HUES64 (cell line): ENCODE measurements at regions not wholly inside any gene's neighbourhood (a gene's known extent, or its start where the extent isn't known, plus 50 kb on each side); places are given as distances from the start of the nearest gene placed in this dataset.
"Not testable (repeated sequence)": the region's sequence is repeated elsewhere in the genome, so short reads cannot be mapped to it uniquely, and the experiment has no call there.

Source experiments
- H3K27ac ChIP-seq: 2 replicates; pipeline ENCODE4 v1.7.0; 2013; ENCODE audit warnings: low read depth, low read length, inconsistent platforms
- H3K27me3 ChIP-seq: 2 replicates; pipeline ENCODE4 v1.6.1; 2013; ENCODE audit warnings: mild to moderate bottlenecking, low read length; ENCODE audit not compliant: insufficient read depth
- H3K36me3 ChIP-seq: 2 replicates; pipeline ENCODE4 v1.6.1; 2013; ENCODE audit warnings: mild to moderate bottlenecking, low read length; ENCODE audit not compliant: insufficient read depth
- H3K4me1 ChIP-seq: 2 replicates; pipeline ENCODE4 v1.6.1; 2013; ENCODE audit warnings: mild to moderate bottlenecking, low read length, moderate library complexity; ENCODE audit not compliant: insufficient read depth
- H3K4me3 ChIP-seq: 2 replicates; pipeline ENCODE4 v1.5.1; 2013; ENCODE audit warnings: mild to moderate bottlenecking, low read length, moderate library complexity
- H3K9ac ChIP-seq: 2 replicates; pipeline ENCODE4 v1.6.1; 2013; ENCODE audit warnings: mild to moderate bottlenecking, low read depth, low read length
- H3K9me3 ChIP-seq: 2 replicates; pipeline ENCODE4 v1.6.1; 2013; ENCODE audit warnings: low read depth, low read length; ENCODE audit not compliant: insufficient read depth
- WGBS: fragments of 150-250, 120-280 bp; methylation state at CpG from one replicate; pipeline ENCODE4 v1.1.7; 2013; ENCODE audit warnings: missing lambda C conversion rate; 5-methylcytosine and 5-hydroxymethylcytosine counted together

DNA sequence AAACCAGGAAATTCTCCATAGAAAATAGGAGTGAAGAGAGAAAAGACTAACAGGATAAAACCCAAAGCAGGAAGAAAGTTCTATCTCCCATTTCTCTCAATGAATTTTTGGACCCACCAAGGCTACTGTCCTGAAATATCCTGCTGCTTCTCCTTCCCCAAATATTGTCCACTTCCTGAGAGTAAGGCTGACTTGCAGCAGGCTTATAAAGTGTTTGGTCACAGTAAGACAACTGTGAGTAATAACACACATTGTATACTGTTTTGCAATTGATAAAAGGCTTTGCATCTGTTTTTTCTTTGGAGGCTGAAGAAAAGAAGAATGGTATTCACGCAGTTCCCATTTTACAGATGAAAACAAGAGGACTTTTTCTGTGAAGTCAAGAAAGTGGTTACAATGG lies 52.8 kb downstream of the FOXD4L6 start:
- not testable (repeated sequence) for H3K27ac ChIP-seq, H3K9me3 ChIP-seq, H3K9ac ChIP-seq, H3K36me3 ChIP-seq, H3K4me3 ChIP-seq, H3K4me1 ChIP-seq
- peaks cover 82% of the 10 kb centered on the region for H3K27me3 ChIP-seq
- WGBS = no CpG with 5 or more reads among the region's 1 CpG

DNA sequence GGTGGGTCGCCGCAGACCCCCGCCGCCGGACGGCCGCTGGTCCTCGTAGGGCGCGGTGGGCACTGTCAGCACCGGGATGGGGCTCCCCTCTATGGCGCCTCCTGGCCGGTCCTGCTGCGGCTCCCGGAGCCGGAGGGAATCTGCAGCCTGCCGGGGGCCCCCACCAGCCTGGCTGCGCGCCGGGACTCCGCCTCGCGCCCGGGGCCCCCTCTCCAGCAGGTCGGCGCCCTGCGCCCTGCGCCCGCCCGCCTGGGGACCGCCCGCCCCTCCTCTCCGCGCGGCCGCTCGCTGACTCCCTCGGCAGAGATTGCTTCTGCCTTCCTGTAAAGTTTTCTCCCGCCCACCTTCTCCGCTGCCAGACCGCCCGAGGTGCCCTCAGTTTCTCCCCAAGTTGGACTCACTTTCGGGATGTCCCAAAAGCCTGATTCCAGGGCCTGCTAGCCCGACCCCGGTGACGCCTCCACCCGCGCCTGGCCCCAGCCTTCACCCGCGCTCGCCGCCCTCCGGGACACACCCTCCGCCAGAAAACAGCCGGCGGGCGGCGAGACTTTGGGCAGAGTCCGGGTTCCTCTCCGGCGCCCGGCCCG lies 54.0 kb downstream of the FOXD4L6 start:
- H3K36me3 ChIP-seq, H3K4me1 ChIP-seq, H3K9me3 ChIP-seq, H3K27ac ChIP-seq, H3K9ac ChIP-seq: not testable (repeated sequence)
- WGBS = 38% methylated on average over 63 of the region's 63 CpGs
- Histone ChIP-seq H3K4me3 (peak overlapping the region; percentile 53), H3K27me3 (peaks cover 81% of the 10 kb centered on the region)

DNA sequence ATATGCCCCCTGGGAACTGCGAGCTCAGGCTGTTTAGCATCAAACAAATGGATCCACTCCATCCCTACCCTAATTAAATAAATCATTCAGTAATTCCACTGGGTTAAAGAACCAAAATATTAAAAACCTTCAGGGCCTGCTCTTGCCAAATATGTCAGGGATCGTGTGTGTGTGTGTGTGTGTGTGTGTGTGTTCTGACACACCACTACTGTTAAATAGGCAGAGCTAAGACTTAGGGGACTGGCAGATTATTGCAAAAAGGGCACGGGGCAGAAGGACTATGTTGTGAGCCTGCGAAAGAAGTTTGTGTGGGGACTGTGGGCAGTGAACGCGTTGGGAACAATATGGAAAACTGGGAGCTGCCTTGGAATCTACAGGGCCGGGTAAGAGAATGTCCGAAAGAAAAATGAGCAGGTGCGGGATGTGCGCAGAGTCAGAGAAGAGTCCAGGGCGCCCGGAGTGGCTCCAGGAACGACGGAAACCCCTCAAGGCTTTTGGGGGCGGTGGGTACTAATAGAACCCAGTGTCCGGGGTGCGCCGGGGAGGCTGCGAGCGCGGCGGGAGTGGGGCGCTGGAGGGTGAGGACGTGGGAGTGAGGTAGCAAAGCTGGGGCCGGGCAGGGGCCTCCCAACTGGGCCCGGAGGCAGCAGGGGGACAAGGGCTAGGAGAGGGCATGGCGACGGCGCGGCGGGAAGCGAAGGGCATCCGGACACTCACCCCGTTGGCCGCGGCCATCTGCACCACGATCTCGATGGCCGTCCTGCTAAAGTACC lies 54.8 kb downstream of the FOXD4L6 start:
- not testable (repeated sequence) for H3K9ac ChIP-seq, H3K9me3 ChIP-seq, H3K36me3 ChIP-seq, H3K4me1 ChIP-seq, H3K27ac ChIP-seq
- Histone ChIP-seq H3K27me3 (peaks cover 83% of the 10 kb centered on the region), H3K4me3 (peak overlapping the region; percentile 16)
- 42% methylated on average over 35 of the region's 39 CpGs for WGBS

DNA sequence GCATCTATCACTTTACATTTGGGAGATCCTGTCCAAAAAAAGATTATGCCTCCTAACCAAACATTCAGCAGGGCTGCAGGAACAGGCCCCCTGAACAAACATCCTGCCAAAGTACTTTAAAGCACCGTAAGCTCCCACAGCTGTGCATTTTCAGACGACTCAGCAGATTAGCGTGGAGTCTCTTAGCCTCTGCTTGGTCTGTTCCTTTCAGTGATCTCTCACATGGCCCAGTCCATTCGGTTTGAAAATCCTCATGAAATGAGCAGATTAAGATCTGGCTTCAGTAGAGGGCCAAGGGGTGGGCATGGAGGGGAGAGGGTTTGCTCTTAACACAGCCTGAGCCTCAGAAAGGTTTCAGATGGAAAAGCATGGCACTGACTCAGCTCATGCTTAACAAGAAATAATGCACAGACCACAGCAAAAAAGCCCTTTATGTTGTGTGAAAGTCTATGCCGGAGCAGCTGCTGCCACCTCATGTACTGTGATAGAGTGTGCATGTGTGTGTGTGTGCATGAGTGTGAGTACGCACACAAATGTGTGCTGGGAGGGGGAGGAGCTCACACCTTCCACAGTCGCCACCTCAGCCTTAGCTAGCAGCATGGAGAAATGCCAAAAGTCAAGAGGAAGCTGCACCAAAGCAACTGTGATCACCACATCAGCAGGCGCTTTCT lies 64.2 kb downstream of the FOXD4L6 start:
- H3K27me3 ChIP-seq = peaks cover 42% of the 10 kb centered on the region
- H3K36me3 ChIP-seq, H3K9me3 ChIP-seq, H3K4me3 ChIP-seq, H3K27ac ChIP-seq, H3K4me1 ChIP-seq, H3K9ac ChIP-seq: not testable (repeated sequence)
- WGBS = 69% methylated on average over 8 of the region's 8 CpGs

DNA sequence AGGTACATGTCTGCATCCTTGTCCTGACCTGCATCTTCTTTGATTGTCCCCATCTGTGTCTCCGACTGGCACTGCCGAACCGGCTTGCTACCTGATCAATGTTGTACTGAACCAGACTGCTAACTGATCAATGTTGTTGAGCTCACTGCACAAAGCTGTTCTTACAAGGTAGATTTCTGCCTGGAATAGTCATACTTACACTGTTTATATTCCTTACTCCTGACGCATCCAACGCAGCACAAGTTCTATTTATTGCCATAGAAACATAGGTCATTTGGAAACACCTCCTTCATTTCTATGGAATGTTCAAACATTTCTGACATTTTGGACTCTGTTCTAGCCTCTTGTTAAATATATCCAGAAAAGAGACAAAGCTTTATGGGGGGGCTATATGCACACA lies 65.2 kb downstream of the FOXD4L6 start:
- not testable (repeated sequence) for H3K9ac ChIP-seq, H3K36me3 ChIP-seq, H3K4me1 ChIP-seq, H3K4me3 ChIP-seq, H3K9me3 ChIP-seq, H3K27ac ChIP-seq
- peaks cover 36% of the 10 kb centered on the region for H3K27me3 ChIP-seq
- WGBS = 95% methylated on average over 5 of the region's 5 CpGs

DNA sequence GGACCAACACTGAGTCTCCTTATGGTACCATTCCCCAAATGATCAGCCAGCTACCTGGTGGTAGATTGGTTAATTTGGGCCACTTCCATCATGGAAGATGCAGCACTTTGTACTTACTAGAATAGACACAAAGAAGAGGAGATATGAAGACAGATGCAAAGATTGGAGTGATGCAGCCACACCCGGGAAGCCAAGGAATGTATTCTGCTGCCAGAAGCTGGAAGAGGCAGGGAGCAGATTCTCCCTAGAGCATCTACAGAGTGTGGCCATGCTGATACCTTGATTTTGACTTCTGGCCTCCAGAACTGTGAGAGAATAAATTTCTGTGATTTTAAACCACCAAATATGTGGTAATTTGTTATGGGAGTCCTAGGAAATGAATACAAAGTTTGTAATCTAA lies 68.9 kb downstream of the FOXD4L6 start:
- 100% methylated on average over 1 of the region's 1 CpG for WGBS
- H3K27ac ChIP-seq, H3K4me3 ChIP-seq: not testable (repeated sequence)

DNA sequence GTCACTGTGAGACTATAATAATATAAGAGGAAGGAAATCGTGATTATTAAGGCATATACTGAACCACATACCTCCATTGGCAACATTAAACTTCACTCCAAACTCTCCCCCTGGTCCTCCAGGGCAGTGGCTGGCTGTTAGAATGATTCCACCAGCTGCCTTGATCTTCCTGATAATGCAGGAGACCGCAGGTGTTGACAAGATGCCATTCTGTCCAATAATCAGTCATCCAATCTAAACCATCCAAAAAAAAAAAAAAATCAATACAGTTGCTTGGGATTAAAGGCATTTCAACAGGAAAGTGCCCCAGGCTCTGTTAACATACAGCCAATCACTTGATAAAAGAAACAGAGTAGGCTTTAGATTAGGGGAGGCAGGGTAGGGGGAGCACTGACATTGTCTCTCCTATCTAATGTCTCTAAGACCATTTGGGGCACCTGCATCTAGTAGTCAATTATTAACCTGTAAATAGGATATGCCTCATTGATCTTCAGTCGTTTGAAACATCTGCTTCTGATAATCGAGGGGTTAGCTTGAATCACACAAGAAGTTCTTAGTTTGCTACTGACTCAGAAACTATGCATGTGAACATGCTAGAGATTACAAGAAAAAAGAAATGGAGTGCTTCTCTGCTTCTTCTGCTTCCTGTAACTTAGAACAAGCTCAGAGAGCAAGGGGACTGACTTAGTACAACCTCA lies 74.7 kb downstream of the FOXD4L6 start:
- WGBS = 73% methylated on average over 1 of the region's 4 CpGs
- not testable (repeated sequence) for H3K27me3 ChIP-seq, H3K36me3 ChIP-seq, H3K27ac ChIP-seq, H3K4me1 ChIP-seq, H3K4me3 ChIP-seq, H3K9ac ChIP-seq
- H3K9me3 ChIP-seq = peaks cover 13% of the 10 kb centered on the region

More for the DNA sequence above, 68.9 kb downstream of the FOXD4L6 start:
- not testable (repeated sequence) for H3K36me3 ChIP-seq, H3K9me3 ChIP-seq, H3K4me1 ChIP-seq, H3K9ac ChIP-seq
- H3K27me3 ChIP-seq = peaks cover 20% of the 10 kb centered on the region

DNA sequence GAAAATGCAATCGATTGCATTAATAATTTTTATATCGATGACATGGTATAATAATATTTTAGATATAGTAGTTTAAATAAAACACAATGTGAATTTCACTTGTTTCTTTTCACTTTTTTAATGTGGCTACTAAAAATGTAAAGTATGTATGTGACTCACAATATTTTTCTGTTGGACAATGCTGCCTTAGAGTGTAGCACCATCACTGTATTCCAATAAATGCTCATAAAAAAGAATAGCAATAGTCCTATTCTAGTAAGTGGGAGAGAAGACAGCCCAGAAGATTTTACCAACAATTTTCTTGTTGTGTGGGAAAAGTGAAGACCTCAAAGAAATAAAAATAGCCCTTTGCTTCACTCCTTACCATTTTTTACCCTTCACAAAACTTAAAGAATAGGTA lies 79.8 kb downstream of the FOXD4L6 start:
- peaks cover 13% of the 10 kb centered on the region for H3K9me3 ChIP-seq
- H3K27me3 ChIP-seq, H3K4me3 ChIP-seq, H3K36me3 ChIP-seq, H3K9ac ChIP-seq, H3K4me1 ChIP-seq, H3K27ac ChIP-seq: not testable (repeated sequence)
- WGBS = no CpG with 5 or more reads among the region's 2 CpGs

DNA sequence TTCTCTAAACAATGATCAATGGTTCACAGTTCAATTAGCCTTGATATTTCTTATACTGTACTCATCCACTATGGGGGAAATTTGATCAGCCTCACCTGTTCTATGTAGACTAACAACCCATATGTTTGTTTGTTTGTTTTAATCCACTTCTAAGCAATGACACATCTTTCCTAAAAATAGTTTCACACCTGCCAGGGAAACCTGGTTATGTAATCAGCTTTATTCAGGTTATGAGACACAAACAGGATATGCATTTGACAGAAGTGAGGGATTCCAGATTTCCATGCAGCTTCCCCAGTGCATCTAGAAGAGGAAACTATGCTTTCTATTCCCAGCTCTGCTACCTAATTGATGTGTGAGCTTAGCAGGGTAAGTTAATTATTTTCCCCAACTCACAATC lies 80.7 kb downstream of the FOXD4L6 start:
- H3K9ac ChIP-seq, H3K4me1 ChIP-seq, H3K4me3 ChIP-seq, H3K27me3 ChIP-seq, H3K27ac ChIP-seq, H3K36me3 ChIP-seq: not testable (repeated sequence)
- peaks cover 13% of the 10 kb centered on the region for H3K9me3 ChIP-seq

DNA sequence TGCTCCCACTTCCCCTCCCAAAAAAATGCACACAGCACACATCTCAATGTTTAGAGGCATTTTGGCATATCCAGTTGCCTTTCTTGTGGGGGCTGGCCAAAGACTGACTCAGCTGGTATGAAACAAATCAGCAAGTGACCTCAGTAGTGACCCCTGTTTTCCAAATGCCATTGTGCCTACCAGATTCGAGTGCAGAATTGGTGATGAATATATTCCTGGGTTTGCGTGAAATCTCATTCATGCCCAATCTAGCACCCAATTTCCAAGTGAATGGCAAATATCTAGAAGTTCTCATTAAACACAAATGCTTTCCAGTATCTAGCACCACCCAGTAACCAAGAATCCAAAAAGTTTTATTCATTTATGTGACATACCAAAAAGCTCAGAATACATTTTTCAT lies 83.6 kb downstream of the FOXD4L6 start:
- WGBS = 86% methylated on average over 1 of the region's 2 CpGs
- not testable (repeated sequence) for H3K27me3 ChIP-seq, H3K27ac ChIP-seq, H3K9ac ChIP-seq, H3K4me1 ChIP-seq, H3K36me3 ChIP-seq, H3K4me3 ChIP-seq
- H3K9me3 ChIP-seq = peaks cover 12% of the 10 kb centered on the region; the same call in 1 of the 2 replicates

DNA sequence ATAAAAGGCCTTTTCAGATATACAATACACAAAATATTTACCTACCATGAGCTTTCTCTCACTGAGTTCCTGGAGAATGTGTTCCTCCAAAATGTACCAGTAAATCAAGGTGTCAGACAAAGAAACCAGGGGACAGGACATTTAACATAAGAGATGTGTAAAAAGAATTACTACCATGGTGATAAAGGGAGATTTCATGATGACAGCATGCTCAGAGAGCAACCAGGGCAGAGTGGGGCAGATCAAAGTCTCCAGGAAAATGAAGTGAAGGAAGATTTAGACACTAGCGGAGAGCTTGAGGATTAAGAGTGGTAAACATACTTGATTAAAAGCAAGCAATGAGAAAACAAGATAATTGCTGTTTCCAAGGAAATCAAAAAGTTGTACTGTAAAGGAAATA lies 85.0 kb downstream of the FOXD4L6 start:
- no CpG with 5 or more reads among the region's 1 CpG for WGBS

More for the DNA sequence above, 85.0 kb downstream of the FOXD4L6 start:
- H3K27me3 ChIP-seq, H3K4me3 ChIP-seq, H3K36me3 ChIP-seq, H3K27ac ChIP-seq, H3K9ac ChIP-seq, H3K9me3 ChIP-seq, H3K4me1 ChIP-seq: not testable (repeated sequence)
